NCI-H524 (cell line): ENCODE measurements at regions not wholly inside any gene's neighbourhood (a gene's known extent, or its start where the extent isn't known, plus 50 kb on each side); places are given as distances from the start of the nearest gene placed in this dataset.
"Not testable (repeated sequence)": the region's sequence is repeated elsewhere in the genome, so short reads cannot be mapped to it uniquely, and the experiment has no call there.

Source experiments
- DNase-seq, 2 experiments: peaks; one replicate each; lab custom pipeline; 2025; lab: John Stamatoyannopoulos, UW

DNA sequence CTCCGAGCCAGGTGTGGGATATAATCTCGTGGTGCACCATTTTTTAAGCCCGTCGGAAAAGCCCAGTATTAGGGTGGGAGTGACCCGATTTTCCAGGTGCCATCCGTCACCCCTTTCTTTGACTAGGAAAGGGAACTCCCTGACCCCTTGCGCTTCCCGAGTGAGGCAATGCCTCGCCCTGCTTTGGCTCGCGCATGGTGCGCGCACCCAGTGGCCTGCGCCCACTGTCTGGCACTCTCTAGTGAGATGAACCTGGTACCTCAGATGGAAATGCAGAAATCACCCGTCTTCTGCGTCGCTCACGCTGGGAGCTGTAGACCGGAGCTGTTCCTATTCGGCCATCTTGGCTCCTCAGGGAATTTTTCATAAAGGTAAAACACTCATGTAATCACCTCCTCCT, 63.9 kb downstream of the RWDD3 start:
- DNase-seq: not testable (repeated sequence)

GRCh38 chr1:95301091-95301490, 67.1 kb downstream of the RWDD3 start:
- DNase-seq: no peak

GRCh38 chr1:95301614-95302013, 67.6 kb downstream of the RWDD3 start:
- no peak for DNase-seq

DNA sequence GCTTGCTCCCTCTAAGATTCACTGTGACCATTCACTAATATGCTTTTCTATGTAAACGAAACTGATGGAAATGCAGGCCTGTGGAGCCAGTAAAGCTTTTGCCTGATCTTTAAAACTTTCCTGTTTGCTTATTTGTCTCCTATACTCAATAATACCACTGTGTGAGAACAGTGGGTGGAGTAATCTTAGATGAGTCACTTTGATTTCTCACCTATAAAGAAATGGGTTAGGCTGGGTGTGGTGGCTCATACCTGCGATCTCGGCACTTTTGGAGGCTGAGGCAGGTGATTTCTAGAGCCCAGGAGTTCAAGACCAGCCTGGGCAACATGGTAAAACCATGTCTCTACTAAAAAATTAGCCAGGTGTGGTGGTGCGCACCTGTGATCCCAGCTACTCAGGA, 70.8 kb downstream of the RWDD3 start:
- DNase-seq: no peak

GRCh38 chr1:95308276-95309030, 74.4 kb downstream of the RWDD3 start:
- no peak for DNase-seq

- DNase-seq: peak; percentile 22 to 71
These were observed 75.0 kb downstream of the RWDD3 start for GRCh38 chr1:95309031-95309471.

- DNase-seq: no peak
These were observed 77.0 kb downstream of the RWDD3 start for GRCh38 chr1:95311014-95311413.

DNA sequence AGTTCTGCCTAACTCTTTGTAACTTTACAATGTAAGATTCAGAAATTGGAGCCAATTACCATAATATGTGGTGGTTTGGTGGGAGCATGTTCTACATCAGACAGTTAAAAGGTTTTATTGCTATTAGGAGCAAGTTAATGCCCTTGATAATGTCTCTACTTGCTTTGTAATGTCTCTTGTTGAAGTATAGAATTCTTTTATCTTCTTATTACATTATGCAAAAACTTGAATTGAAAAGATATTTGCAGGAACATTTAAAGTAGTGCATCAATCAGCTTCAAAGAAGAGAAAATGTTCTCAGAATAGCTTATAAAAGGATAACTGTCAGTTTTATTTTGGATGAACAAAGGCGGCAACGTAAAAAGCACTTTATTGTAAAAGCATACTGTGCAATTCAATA, 77.8 kb downstream of the RWDD3 start:
- DNase-seq: no peak

GRCh38 chr1:95312181-95312580, 78.2 kb downstream of the RWDD3 start:
- DNase-seq: no peak

GRCh38 chr1:95313527-95313926, 79.5 kb downstream of the RWDD3 start:
- no peak for DNase-seq

- no peak for DNase-seq
These were observed 87.5 kb downstream of the RWDD3 start for GRCh38 chr1:95321531-95321930.

- DNase-seq: no peak
These were observed 89.1 kb downstream of the RWDD3 start for GRCh38 chr1:95323123-95323522.

DNA sequence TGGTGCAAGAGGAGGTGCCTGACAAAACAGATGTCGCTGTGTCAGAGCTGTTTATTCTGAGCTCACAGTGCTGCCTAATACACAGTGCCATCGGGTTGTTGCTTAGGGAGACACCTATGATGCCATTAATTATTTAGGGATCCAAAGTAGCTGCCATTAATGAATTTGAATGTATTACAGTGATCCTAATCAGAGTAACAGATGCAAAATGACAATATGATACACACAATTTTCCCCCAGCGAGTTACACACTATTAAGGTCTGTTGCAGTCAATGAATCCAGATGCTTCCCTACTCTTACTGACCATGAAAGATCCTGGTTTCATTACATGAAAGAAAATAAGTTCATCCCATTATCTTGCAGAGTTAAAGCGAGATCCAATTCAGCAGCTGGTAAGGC, 91.3 kb downstream of the RWDD3 start:
- peak; percentile 28 to 78 for DNase-seq

GRCh38 chr1:95326023-95326422, 92.0 kb downstream of the RWDD3 start:
- no peak for DNase-seq

DNA sequence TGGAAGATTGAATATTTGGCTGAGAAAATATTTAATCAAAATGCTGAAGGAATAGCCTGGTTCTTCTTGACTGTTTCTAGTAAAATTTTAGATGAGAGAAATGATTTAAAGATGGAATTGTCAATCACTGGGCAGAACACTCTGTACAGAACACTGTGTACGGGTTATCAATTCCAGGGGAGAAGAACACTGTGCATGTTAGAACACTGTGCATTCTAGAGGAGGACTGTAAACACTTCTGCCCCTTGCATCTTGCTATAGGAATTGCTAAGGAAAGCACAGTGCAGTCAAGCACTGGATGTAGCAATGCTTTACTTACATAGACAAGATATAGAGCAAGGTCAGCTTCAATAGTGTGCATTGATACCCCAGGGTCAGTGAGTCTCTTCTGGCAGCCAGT, 98.7 kb downstream of the RWDD3 start:
- DNase-seq: no peak

GRCh38 chr1:95339377-95339776, 105.4 kb downstream of the RWDD3 start:
- no peak for DNase-seq

GRCh38 chr1:95340061-95340460, 106.1 kb downstream of the RWDD3 start:
- peak; percentile 28 to 68 for DNase-seq

GRCh38 chr1:95352767-95353166, 118.8 kb downstream of the RWDD3 start:
- DNase-seq: no peak

DNA sequence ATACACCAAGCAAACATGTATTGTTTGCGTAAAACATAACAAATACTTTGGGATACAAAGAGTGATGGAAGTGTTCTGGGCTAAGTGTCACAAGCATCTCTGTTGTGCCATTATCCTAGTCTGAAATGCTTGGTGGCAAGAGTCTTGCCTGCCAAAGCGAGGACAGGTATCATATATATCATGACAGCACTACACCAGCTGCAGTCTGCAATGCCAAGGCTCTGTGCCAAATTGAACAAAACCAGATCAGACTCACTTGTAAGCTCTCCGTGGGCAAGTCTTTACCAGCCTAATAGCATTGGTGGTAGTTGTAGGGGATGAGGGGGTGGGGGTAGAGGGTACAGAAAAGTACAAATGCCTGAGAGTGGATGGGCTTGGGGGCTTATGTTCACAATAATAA, 119.2 kb downstream of the RWDD3 start:
- DNase-seq: no peak

- DNase-seq: no peak
These were observed 130.5 kb downstream of the RWDD3 start for GRCh38 chr1:95364546-95364945.

DNA sequence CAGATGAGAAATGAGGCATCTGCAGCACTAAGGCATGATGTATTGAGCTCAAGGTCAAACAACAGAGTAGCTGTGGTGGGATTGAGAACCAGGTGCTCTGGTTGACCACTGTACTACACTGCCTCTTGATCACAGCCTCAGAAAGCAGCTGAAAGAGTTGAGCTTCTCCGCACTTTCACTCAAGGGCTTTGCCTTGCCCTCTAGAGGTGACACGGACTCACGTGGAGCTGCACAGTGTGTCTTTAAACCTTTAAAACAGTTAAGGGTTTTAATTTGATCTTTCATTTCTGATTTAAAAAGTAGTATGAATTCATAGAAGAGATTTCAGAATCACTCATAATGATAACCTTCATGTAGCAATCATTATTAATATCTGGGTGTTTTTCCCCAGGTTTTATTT, 132.5 kb downstream of the RWDD3 start:
- DNase-seq: no peak

DNA sequence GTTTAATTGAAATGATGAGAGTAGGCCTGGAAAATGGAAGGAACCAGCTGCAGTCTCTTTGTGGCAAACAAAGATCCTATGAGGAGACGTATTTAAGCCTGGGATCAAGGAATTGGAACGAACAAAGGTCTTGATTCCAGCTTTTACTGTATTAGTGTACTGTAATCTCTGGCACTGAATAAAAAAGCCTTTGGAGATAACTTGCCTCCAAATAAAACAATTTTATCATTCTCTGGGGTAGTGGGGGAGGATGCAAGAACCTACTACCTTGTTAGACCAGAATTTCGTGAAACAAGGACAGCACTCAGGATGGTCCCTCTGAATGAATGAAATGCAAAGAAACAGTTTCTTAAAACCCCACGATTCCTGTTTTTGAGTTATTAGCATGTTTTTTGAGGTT, 134.2 kb downstream of the RWDD3 start:
- DNase-seq: no peak

- no peak for DNase-seq
These were observed 136.1 kb downstream of the RWDD3 start for GRCh38 chr1:95369985-95370690.
